ENCODE measurements at regions not wholly inside any gene's neighbourhood (a gene's known extent, or its start where the extent isn't known, plus 50 kb on each side); places are given as distances from the start of the nearest gene placed in this dataset.

- DNase-seq (ENCODE audit: low read depth) = peak; percentile 2
- TF ChIP-seq, protein P1, sequence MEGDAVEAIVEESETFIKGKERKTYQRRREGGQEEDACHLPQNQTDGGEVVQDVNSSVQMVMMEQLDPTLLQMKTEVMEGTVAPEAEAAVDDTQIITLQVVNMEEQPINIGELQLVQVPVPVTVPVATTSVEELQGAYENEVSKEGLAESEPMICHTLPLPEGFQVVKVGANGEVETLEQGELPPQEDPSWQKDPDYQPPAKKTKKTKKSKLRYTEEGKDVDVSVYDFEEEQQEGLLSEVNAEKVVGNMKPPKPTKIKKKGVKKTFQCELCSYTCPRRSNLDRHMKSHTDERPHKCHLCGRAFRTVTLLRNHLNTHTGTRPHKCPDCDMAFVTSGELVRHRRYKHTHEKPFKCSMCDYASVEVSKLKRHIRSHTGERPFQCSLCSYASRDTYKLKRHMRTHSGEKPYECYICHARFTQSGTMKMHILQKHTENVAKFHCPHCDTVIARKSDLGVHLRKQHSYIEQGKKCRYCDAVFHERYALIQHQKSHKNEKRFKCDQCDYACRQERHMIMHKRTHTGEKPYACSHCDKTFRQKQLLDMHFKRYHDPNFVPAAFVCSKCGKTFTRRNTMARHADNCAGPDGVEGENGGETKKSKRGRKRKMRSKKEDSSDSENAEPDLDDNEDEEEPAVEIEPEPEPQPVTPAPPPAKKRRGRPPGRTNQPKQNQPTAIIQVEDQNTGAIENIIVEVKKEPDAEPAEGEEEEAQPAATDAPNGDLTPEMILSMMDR (IDR thresholded peaks at IDR 0.05; ENCODE audit: low read length, missing control alignments) = no peak
Observed at GRCh38 chr14:84749191-84749955, 780.6 kb upstream of the FLRT2 start.

GRCh38 chr14:84750284-84750683 lies 779.7 kb upstream of the FLRT2 start:
- TF ChIP-seq, protein P1 (IDR thresholded peaks at IDR 0.05; ENCODE audit: low read length, missing control alignments) = no peak
- no peak overlapping the region for H3K4me3 ChIP-seq (replicated peaks; ENCODE audit: low read depth, low read length)
- no peak for DNase-seq (ENCODE audit: low read depth)

More at GRCh38 chr14:84749191-84749955, 780.6 kb upstream of the FLRT2 start:
- H3K4me3 ChIP-seq (replicated peaks; ENCODE audit: low read depth, low read length) = no peak overlapping the region

GRCh38 chr14:84750763-84751554 lies 779.0 kb upstream of the FLRT2 start:
- DNase-seq (ENCODE audit: low read depth) = peak; percentile 54
- TF ChIP-seq, protein P1 (IDR thresholded peaks at IDR 0.05; ENCODE audit: low read length, missing control alignments) = no peak
- no peak overlapping the region for H3K4me3 ChIP-seq (replicated peaks; ENCODE audit: low read depth, low read length)

- TF ChIP-seq, protein P1 (IDR thresholded peaks at IDR 0.05; ENCODE audit: low read length, missing control alignments) = no peak
- DNase-seq (ENCODE audit: low read depth) = no peak
- no peak overlapping the region for H3K4me3 ChIP-seq (replicated peaks; ENCODE audit: low read depth, low read length)
Observed at GRCh38 chr14:84751745-84752144, 778.2 kb upstream of the FLRT2 start.

- TF ChIP-seq, protein P1 (IDR thresholded peaks at IDR 0.05; ENCODE audit: low read length, missing control alignments) = no peak
- DNase-seq (ENCODE audit: low read depth) = no peak
- no peak overlapping the region for H3K4me3 ChIP-seq (replicated peaks; ENCODE audit: low read depth, low read length)
Observed at GRCh38 chr14:84760489-84761126, 769.3 kb upstream of the FLRT2 start.

DNA sequence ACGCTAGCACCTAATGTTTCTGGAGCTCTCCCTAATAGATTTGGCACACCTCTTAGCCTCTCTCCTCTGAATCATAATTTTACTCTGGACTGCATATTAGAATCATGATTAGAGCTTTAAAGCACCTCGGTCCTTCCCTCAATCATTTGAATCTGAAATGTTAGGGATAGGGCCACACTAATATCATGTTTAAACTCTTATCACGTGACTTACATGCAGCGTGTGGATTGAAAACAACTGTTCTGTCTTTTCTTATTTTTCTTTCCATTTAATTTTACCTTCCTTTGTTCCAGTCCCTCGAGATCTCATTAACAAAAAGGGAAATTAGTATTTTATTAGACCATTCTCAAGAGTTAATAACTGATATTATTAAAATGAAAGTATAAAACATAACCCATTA lies 762.5 kb upstream of the FLRT2 start:
- DNase-seq (ENCODE audit: low read depth) = no peak

More for the DNA sequence above, 762.5 kb upstream of the FLRT2 start:
- TF ChIP-seq, protein P1 (IDR thresholded peaks at IDR 0.05; ENCODE audit: low read length, missing control alignments) = no peak
- H3K4me3 ChIP-seq (replicated peaks; ENCODE audit: low read depth, low read length) = no peak overlapping the region

Data from fibroblast of pulmonary artery (primary cell).